B cell (primary cell): ENCODE measurements at regions not wholly inside any gene's neighbourhood (a gene's known extent, or its start where the extent isn't known, plus 50 kb on each side); places are given as distances from the start of the nearest gene placed in this dataset.

Experiments used
- ATAC-seq: fragments of 200-7000 bp; cut with Tn5 transposase; one replicate; pipeline ENCODE4 v1.10.0; 2021; ENCODE audit warnings: low read depth, mild to moderate bottlenecking, moderate number of reproducible peaks, moderate library complexity
- CTCF ChIA-PET: fragments of 350-600 bp; sonication (Branson Sonifier 250); formaldehyde crosslinking; loops from one replicate; lab custom pipeline; 2021; ENCODE audit warnings: antibody characterized with exemption, inconsistent platforms; lab: Charles Lee
- POLR2A ChIA-PET: fragments of 350-600 bp; sonication (Branson Sonifier 250); formaldehyde crosslinking; loops from one replicate; lab custom pipeline; 2021; ENCODE audit warnings: antibody characterized with exemption; lab: Charles Lee
- DNase-seq: peaks from one replicate; pipeline ENCODE4 v3.0.0; 2013
- H2AFZ ChIP-seq: 2 replicates; pipeline ENCODE4 v1.6.1; 2012; ENCODE audit warnings: mild to moderate bottlenecking, low read depth, low read length; ENCODE audit not compliant: insufficient read depth, poor library complexity, severe bottlenecking
- H3K27ac ChIP-seq, 2 donors: 1 replicate in 1 of 2; 2 replicates in 1 of 2; pipeline ENCODE4 v1.5.1; 2012 to 2013; ENCODE audit warnings: low read length in 2 of 2, mild to moderate bottlenecking in 2 of 2, moderate library complexity in 1 of 2
- H3K27me3 ChIP-seq, 4 experiments: fragments of 200-600 bp in 1 of 4; sonication (generic) in 1 of 4; replicated peaks in 1 of 4; 1 replicate in 2 of 4; 2 replicates in 2 of 4; pipeline versions ENCODE4 v1.6.1 to v1.7.0; 2013 to 2016; ENCODE audit warnings: low read length in 3 of 4, mild to moderate bottlenecking in 2 of 4, mixed read lengths in 1 of 4, moderate library complexity in 1 of 4; ENCODE audit not compliant: insufficient read depth in 4 of 4, control insufficient read depth in 3 of 4; ENCODE audit errors: control extremely low read depth in 1 of 4
- H3K36me3 ChIP-seq, 2 experiments: replicated peaks in 1 of 2; 1 replicate in 1 of 2; 2 replicates in 1 of 2; pipeline versions ENCODE4 v1.6.1 to v1.7.1; 2013; ENCODE audit warnings: low read length in 1 of 2; ENCODE audit not compliant: insufficient read depth in 2 of 2, control insufficient read depth in 1 of 2; ENCODE audit errors: control extremely low read depth in 1 of 2, extremely low read depth in 1 of 2
- H3K4me1 ChIP-seq, 2 donors: fragments of 200-600 bp in 1 of 2; sonication (generic) in 1 of 2; 1 replicate in 1 of 2; 2 replicates in 1 of 2; pipeline versions ENCODE4 v1.5.1 to v1.6.1; 2013 to 2017; ENCODE audit warnings: low read length in 2 of 2; ENCODE audit not compliant: control insufficient read depth in 2 of 2, insufficient read depth in 2 of 2
- H3K4me2 ChIP-seq: replicated peaks from 2 replicates; pipeline ENCODE3; 2012; ENCODE audit warnings: mild to moderate bottlenecking, low read depth, low read length; ENCODE audit not compliant: poor library complexity, severe bottlenecking
- H3K4me3 ChIP-seq, 5 experiments: fragments of 200-600 bp in 1 of 5; sonication (generic) in 1 of 5; 1 replicate in 3 of 5; 2 replicates in 2 of 5; pipeline versions ENCODE4 v1.5.1 to v1.7.0; 2011 to 2016; ENCODE audit warnings: low read length in 4 of 5, mild to moderate bottlenecking in 4 of 5, low read depth in 2 of 5, control low read depth in 1 of 5, moderate library complexity in 1 of 5; ENCODE audit not compliant: insufficient read depth in 1 of 5; ENCODE audit errors: control extremely low read depth in 1 of 5, extremely low read depth in 1 of 5
- H3K79me2 ChIP-seq: fragments of 200-600 bp; sonication (generic); one replicate; pipeline ENCODE4 v1.6.0; 2016; ENCODE audit warnings: low read length; ENCODE audit not compliant: control insufficient read depth, insufficient read depth
- H3K9ac ChIP-seq: fragments of 200-600 bp; sonication (generic); 2 replicates; pipeline ENCODE4 v1.6.1; 2017; ENCODE audit warnings: mild to moderate bottlenecking, low read length, moderate library complexity
- H3K9me3 ChIP-seq, 3 donors: one replicate each; pipeline versions ENCODE4 v1.6.1 to v1.7.1; 2013; ENCODE audit warnings: low read length in 2 of 3; ENCODE audit not compliant: control insufficient read depth in 2 of 3, insufficient read depth in 1 of 3; ENCODE audit errors: control extremely low read depth in 1 of 3
- H4K20me1 ChIP-seq: 2 replicates; pipeline ENCODE4 v1.6.0; 2012; ENCODE audit warnings: mild to moderate bottlenecking, low read length; ENCODE audit not compliant: insufficient read depth, control insufficient read depth, poor library complexity, severe bottlenecking
- H3K27ac Mint-ChIP-seq: one replicate; pipeline ENCODE4 v1.8.0; 2021; ENCODE audit warnings: mixed read lengths
- H3K27me3 Mint-ChIP-seq: one replicate; pipeline ENCODE4 v1.8.0; 2021; ENCODE audit warnings: mixed read lengths
- H3K4me1 Mint-ChIP-seq: one replicate; pipeline ENCODE4 v1.8.0; 2021; ENCODE audit warnings: mixed read lengths
- H3K4me3 Mint-ChIP-seq: one replicate; pipeline ENCODE4 v1.8.0; 2021; ENCODE audit warnings: mixed read lengths
- H3K9me3 Mint-ChIP-seq: one replicate; pipeline ENCODE4 v1.8.0; 2022; ENCODE audit warnings: mixed read lengths; ENCODE audit not compliant: insufficient read depth
- EZH2 ChIP-seq: IDR thresholded peaks from 2 replicates; pipeline ENCODE4 v1.6.1; 2012; ENCODE audit warnings: borderline replicate concordance, low read depth, mild to moderate bottlenecking, moderate library complexity, low read length; ENCODE audit not compliant: insufficient read depth, poor library complexity, severe bottlenecking
- WGBS: methylation state at CpG from one replicate; pipeline ENCODE4 v1.1.5; 2013; ENCODE audit warnings: missing lambda C conversion rate; ENCODE audit not compliant: insufficient coverage; 5-methylcytosine and 5-hydroxymethylcytosine counted together
- intact Hi-C: fragments of 100-400 bp; cut with micrococcal nuclease; formaldehyde crosslinking; loops from one replicate; pipeline ENCODE4 v1.10.0; 2022
- TF ChIP-seq, protein P1 (sequence below): fragments of 200-600 bp; IDR thresholded peaks from one replicate; pipeline ENCODE4 v1.8.0; 2022; ENCODE audit warnings: antibody characterized with exemption, mild to moderate bottlenecking

DNA sequence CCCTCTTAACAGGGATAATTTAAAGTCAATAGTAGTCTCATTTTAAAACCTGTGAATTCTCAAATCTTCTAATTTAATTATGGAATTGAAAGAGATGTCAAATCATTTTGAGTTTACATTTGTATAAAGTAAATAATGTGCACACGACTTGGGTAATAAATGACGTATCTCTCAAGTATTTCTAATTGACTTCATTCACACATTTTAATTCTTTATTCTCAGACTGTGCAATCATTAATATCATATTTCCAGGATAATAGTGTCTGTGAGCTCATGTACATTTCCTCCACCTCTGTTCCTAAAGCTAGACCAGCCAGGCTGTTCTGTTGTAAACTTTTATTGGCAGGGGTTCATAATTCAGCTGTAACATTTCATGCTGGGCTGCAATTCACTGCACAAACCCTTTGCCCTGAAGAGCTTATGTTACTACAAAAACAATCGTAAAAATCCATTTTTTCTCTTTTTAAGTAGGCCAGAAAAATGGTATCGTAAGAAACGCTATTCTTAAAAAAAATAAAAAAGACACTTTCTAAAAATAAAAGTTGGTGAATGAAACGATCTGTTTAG is 1103.1 kb upstream of the TENM3 start:
- Histone ChIP-seq H3K4me1 (no peaks in the 10 kb centered on the region), H3K79me2 (no peaks in the 10 kb centered on the region), H3K27ac (no peak overlapping the region), H3K9ac (no peak overlapping the region), H2AFZ (no peak overlapping the region), H3K4me2 (no peak overlapping the region), H3K4me3 (no peak overlapping the region), H3K27me3 (no peaks in the 10 kb centered on the region), H4K20me1 (no peaks in the 10 kb centered on the region), H3K36me3 (no peaks in the 10 kb centered on the region), H3K9me3 (no peaks in the 10 kb centered on the region)
- no peak overlapping the region for H3K27ac Mint-ChIP-seq
- H3K27me3 Mint-ChIP-seq, result no peaks in the 10 kb centered on the region
- ChIA-PET POLR2A (no interaction called here), CTCF (no interaction called here)
- no peaks in the 10 kb centered on the region for H3K4me1 Mint-ChIP-seq
- no CpG with 5 or more reads among the region's 6 CpGs for WGBS
- ATAC-seq, result no peak
- intact Hi-C loops, result no loop called here
- H3K9me3 Mint-ChIP-seq, result no peaks in the 10 kb centered on the region
- no peak overlapping the region for H3K4me3 Mint-ChIP-seq
- no peak for TF ChIP-seq EZH2
- TF ChIP-seq, protein P1, sequence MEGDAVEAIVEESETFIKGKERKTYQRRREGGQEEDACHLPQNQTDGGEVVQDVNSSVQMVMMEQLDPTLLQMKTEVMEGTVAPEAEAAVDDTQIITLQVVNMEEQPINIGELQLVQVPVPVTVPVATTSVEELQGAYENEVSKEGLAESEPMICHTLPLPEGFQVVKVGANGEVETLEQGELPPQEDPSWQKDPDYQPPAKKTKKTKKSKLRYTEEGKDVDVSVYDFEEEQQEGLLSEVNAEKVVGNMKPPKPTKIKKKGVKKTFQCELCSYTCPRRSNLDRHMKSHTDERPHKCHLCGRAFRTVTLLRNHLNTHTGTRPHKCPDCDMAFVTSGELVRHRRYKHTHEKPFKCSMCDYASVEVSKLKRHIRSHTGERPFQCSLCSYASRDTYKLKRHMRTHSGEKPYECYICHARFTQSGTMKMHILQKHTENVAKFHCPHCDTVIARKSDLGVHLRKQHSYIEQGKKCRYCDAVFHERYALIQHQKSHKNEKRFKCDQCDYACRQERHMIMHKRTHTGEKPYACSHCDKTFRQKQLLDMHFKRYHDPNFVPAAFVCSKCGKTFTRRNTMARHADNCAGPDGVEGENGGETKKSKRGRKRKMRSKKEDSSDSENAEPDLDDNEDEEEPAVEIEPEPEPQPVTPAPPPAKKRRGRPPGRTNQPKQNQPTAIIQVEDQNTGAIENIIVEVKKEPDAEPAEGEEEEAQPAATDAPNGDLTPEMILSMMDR, result no peak
- DNase-seq, result no peak

GRCh38 chr4:181143250-181143854 is 1099.8 kb upstream of the TENM3 start:
- no peaks in the 10 kb centered on the region for H3K36me3 ChIP-seq
- no peak overlapping the region for H3K27ac ChIP-seq
- CTCF ChIA-PET, result interaction anchor here (0.7 to 2.1 kb wide), 10 partner anchors 9 to 1794 kb away, joined by 3 to 9 read pairs (median 3); no protein-coding TSS in a partner anchor

More at GRCh38 chr4:181143250-181143854, 1099.8 kb upstream of the TENM3 start:
- no CpG with 5 or more reads among the region's 7 CpGs for WGBS
- Histone ChIP-seq H2AFZ (no peak overlapping the region), H3K27me3 (no peaks in the 10 kb centered on the region), H3K9me3 (no peaks in the 10 kb centered on the region), H3K4me1 (no peaks in the 10 kb centered on the region), H3K79me2 (no peaks in the 10 kb centered on the region), H4K20me1 (no peaks in the 10 kb centered on the region), H3K4me3 (no peak overlapping the region), H3K9ac (no peak overlapping the region), H3K4me2 (no peak overlapping the region)
- intact Hi-C loops, result loop anchor here (2.0 kb wide), 1 partner anchor 385 kb away; no protein-coding TSS in a partner anchor
- H3K27me3 Mint-ChIP-seq, result no peaks in the 10 kb centered on the region
- no peaks in the 10 kb centered on the region for H3K4me1 Mint-ChIP-seq
- DNase-seq (peak; percentile 65), ATAC-seq (peak; percentile 36)
- TF ChIP-seq EZH2, result no peak
- TF ChIP-seq, protein P1, result peak; percentile 96
- POLR2A ChIA-PET, result no interaction called here
- no peak overlapping the region for H3K4me3 Mint-ChIP-seq
- no peaks in the 10 kb centered on the region for H3K9me3 Mint-ChIP-seq
- no peak overlapping the region for H3K27ac Mint-ChIP-seq
